T-cell (primary cell): ENCODE measurements at regions not wholly inside any gene's neighbourhood (a gene's known extent, or its start where the extent isn't known, plus 50 kb on each side); places are given as distances from the start of the nearest gene placed in this dataset.

ENCODE experiments used
- ATAC-seq, 4 experiments: fragments of 200-7000 bp in 3 of 4; fragments of 150-1000 bp in 1 of 4; cut with Tn5 transposase; replicated peaks in 1 of 4; 1 replicate in 3 of 4; 2 replicates in 1 of 4; pipeline ENCODE4 v1.10.0; 2021; ENCODE audit warnings: moderate library complexity in 3 of 4, mild to moderate bottlenecking in 2 of 4, moderate number of reproducible peaks in 1 of 4
- CTCF ChIA-PET, 2 donors: fragments of 300-600 bp; sonication (Branson Sonifier 250); formaldehyde crosslinking; loops; one replicate each; lab custom pipeline; 2022; ENCODE audit warnings: antibody characterized with exemption in 2 of 2; lab: Charles Lee
- POLR2A ChIA-PET, 2 donors: fragments of 300-600 bp; sonication (Branson Sonifier 250); formaldehyde crosslinking; loops; one replicate each; lab custom pipeline; 2022; ENCODE audit warnings: antibody characterized with exemption in 2 of 2; lab: Charles Lee
- DNase-seq, 35 experiments: peaks; one replicate each; pipeline versions ENCODE4 v3.0.0 to v3.0.0-alpha.2; 2013 to 2023
- H3K27ac ChIP-seq: one replicate; pipeline ENCODE4 v1.5.1; 2013; ENCODE audit warnings: low read length
- H3K27me3 ChIP-seq, 2 experiments: replicated peaks in 1 of 2; 1 replicate in 1 of 2; 2 replicates in 1 of 2; pipeline versions ENCODE4 v1.6.1 to v1.7.0; 2013; ENCODE audit warnings: low read length in 1 of 2, mixed read lengths in 1 of 2; ENCODE audit not compliant: control insufficient read depth in 2 of 2, insufficient read depth in 2 of 2; ENCODE audit errors: extremely low read depth in 1 of 2
- H3K36me3 ChIP-seq, 2 donors: 1 replicate in 1 of 2; 2 replicates in 1 of 2; pipeline versions ENCODE4 v1.6.1 to v1.7.0; 2013; ENCODE audit warnings: low read length in 1 of 2; ENCODE audit not compliant: control insufficient read depth in 2 of 2, insufficient read depth in 1 of 2; ENCODE audit errors: extremely low read depth in 1 of 2
- H3K4me1 ChIP-seq, 2 experiments: 1 replicate in 1 of 2; 2 replicates in 1 of 2; pipeline versions ENCODE4 v1.6.1 to v1.7.0; 2013; ENCODE audit warnings: low read length in 2 of 2, mixed read lengths in 1 of 2; ENCODE audit not compliant: insufficient read depth in 2 of 2, control insufficient read depth in 1 of 2; ENCODE audit errors: extremely low read depth in 1 of 2
- H3K4me3 ChIP-seq, 2 donors: 1 replicate in 1 of 2; 2 replicates in 1 of 2; pipeline versions ENCODE4 v1.5.1 to v1.7.0; 2013; ENCODE audit warnings: mild to moderate bottlenecking in 2 of 2, low read length in 1 of 2, moderate library complexity in 1 of 2; ENCODE audit not compliant: control insufficient read depth in 1 of 2; ENCODE audit errors: extremely low read depth in 1 of 2
- H3K9me3 ChIP-seq: 2 replicates; pipeline ENCODE4 v1.7.0; 2013
- H3K27ac Mint-ChIP-seq, 2 donors: one replicate each; pipeline ENCODE4 v1.8.0; 2020 to 2021; ENCODE audit warnings: mild to moderate bottlenecking in 2 of 2, mixed read lengths in 2 of 2
- H3K27me3 Mint-ChIP-seq, 2 donors: one replicate each; pipeline ENCODE4 v1.8.0; 2021 to 2022; ENCODE audit warnings: mixed read lengths in 2 of 2
- H3K36me3 Mint-ChIP-seq: one replicate; pipeline ENCODE4 v1.8.0; 2021; ENCODE audit warnings: mixed read lengths
- H3K4me1 Mint-ChIP-seq, 3 donors: one replicate each; pipeline ENCODE4 v1.8.0; 2020 to 2022; ENCODE audit warnings: mixed read lengths in 3 of 3, mild to moderate bottlenecking in 1 of 3
- H3K4me3 Mint-ChIP-seq, 3 donors: one replicate each; pipeline ENCODE4 v1.8.0; 2020 to 2022; ENCODE audit warnings: mild to moderate bottlenecking in 3 of 3, mixed read lengths in 3 of 3, moderate library complexity in 3 of 3
- H3K9me3 Mint-ChIP-seq, 3 donors: one replicate each; pipeline ENCODE4 v1.8.0; 2020 to 2022; ENCODE audit warnings: mixed read lengths in 3 of 3
- WGBS: methylation state at CpG from one replicate; pipeline ENCODE4 v1.1.5; 2013; ENCODE audit warnings: missing lambda C conversion rate; ENCODE audit not compliant: insufficient coverage; 5-methylcytosine and 5-hydroxymethylcytosine counted together

GRCh38 chr14:37723515-37723914 is 128.1 kb downstream of the TTC6 start:
- DNase-seq (no peak), ATAC-seq (no peak)
- Histone ChIP-seq H3K4me1 (no peaks in the 10 kb centered on the region), H3K27me3 (no peaks in the 10 kb centered on the region), H3K4me3 (no peak overlapping the region), H3K27ac (no peak overlapping the region), H3K36me3 (no peaks in the 10 kb centered on the region), H3K9me3 (no peaks in the 10 kb centered on the region)
- CTCF ChIA-PET: no interaction called here
- Mint-ChIP-seq H3K4me1 (no peaks in the 10 kb centered on the region), H3K4me3 (no peak overlapping the region), H3K36me3 (no peaks in the 10 kb centered on the region), H3K27ac (no peak overlapping the region), H3K9me3 (peaks cover 0 to 4% (median 2%) of the 10 kb centered on the region in 3 donors), H3K27me3 (no peaks in the 10 kb centered on the region)
- POLR2A ChIA-PET: no interaction called here
- no CpG with 5 or more reads among the region's 4 CpGs for WGBS

GRCh38 chr14:37726708-37727107 is 131.3 kb downstream of the TTC6 start:
- peaks cover 0 to 6% of the 10 kb centered on the region in 2 donors for H3K27me3 Mint-ChIP-seq
- Histone ChIP-seq H3K9me3 (no peaks in the 10 kb centered on the region), H3K27ac (no peak overlapping the region), H3K4me1 (no peaks in the 10 kb centered on the region), H3K36me3 (no peaks in the 10 kb centered on the region), H3K27me3 (no peaks in the 10 kb centered on the region), H3K4me3 (no peak overlapping the region)
- DNase-seq (no peak), ATAC-seq (no peak)
- no peaks in the 10 kb centered on the region for H3K4me1 Mint-ChIP-seq
- peaks cover 0 to 8% (median 2%) of the 10 kb centered on the region in 3 donors for H3K9me3 Mint-ChIP-seq
- H3K36me3 Mint-ChIP-seq: no peaks in the 10 kb centered on the region
- no peak overlapping the region for H3K4me3 Mint-ChIP-seq
- no peak overlapping the region for H3K27ac Mint-ChIP-seq
- ChIA-PET POLR2A (no interaction called here), CTCF (no interaction called here)

DNA sequence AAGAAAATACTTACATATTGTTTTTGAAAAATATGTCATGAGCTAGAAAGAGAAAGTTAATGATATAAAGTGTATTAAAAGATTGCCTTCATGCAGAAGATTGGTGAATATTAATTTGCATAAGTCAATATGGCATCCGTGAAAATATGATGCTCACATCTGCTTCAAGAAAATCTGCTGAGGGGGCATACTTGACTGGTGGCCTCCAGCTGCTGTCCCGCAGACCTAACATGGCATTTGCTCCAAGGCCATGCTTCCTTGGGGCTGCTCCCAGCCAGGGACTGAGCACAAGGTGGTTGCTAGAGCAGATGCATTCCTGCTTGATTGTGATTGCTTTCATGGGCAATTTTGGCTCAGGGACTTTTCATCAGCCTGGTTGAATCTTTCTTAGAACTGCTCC is 133.8 kb downstream of the TTC6 start:
- H3K4me1 ChIP-seq: no peaks in the 10 kb centered on the region
- no peak overlapping the region for H3K27ac Mint-ChIP-seq
- H3K9me3 ChIP-seq: no peaks in the 10 kb centered on the region
- no peak for DNase-seq
- peaks cover 0 to 6% of the 10 kb centered on the region in 2 donors for H3K27me3 Mint-ChIP-seq
- no peak overlapping the region for H3K4me3 ChIP-seq
- ChIA-PET POLR2A (no interaction called here), CTCF (no interaction called here)
- H3K36me3 Mint-ChIP-seq: no peaks in the 10 kb centered on the region
- peaks cover 0 to 8% (median 2%) of the 10 kb centered on the region in 3 donors for H3K9me3 Mint-ChIP-seq
- H3K27me3 ChIP-seq: no peaks in the 10 kb centered on the region
- no peaks in the 10 kb centered on the region for H3K4me1 Mint-ChIP-seq
- H3K27ac ChIP-seq: no peak overlapping the region
- 92% methylated on average over 2 of the region's 2 CpGs for WGBS
- ATAC-seq: no peak
- no peak overlapping the region for H3K4me3 Mint-ChIP-seq
- no peaks in the 10 kb centered on the region for H3K36me3 ChIP-seq

GRCh38 chr14:37731094-37731493 is 135.7 kb downstream of the TTC6 start:
- WGBS: 33% methylated on average over 1 of the region's 4 CpGs
- no peaks in the 10 kb centered on the region for H3K36me3 Mint-ChIP-seq
- POLR2A ChIA-PET: no interaction called here
- H3K4me3 ChIP-seq: no peak overlapping the region
- no peaks in the 10 kb centered on the region for H3K36me3 ChIP-seq
- no peak overlapping the region for H3K27ac ChIP-seq
- H3K4me1 Mint-ChIP-seq: no peaks in the 10 kb centered on the region
- H3K9me3 Mint-ChIP-seq: peaks cover 0 to 4% (median 0%) of the 10 kb centered on the region in 3 donors
- DNase-seq: no peak
- no peaks in the 10 kb centered on the region for H3K4me1 ChIP-seq
- CTCF ChIA-PET: no interaction called here
- no peak overlapping the region for H3K4me3 Mint-ChIP-seq
- H3K27ac Mint-ChIP-seq: no peak overlapping the region
- ATAC-seq: no peak
- no peaks in the 10 kb centered on the region for H3K27me3 ChIP-seq
- no peaks in the 10 kb centered on the region for H3K9me3 ChIP-seq
- H3K27me3 Mint-ChIP-seq: peaks cover 0 to 6% of the 10 kb centered on the region in 2 donors

DNA sequence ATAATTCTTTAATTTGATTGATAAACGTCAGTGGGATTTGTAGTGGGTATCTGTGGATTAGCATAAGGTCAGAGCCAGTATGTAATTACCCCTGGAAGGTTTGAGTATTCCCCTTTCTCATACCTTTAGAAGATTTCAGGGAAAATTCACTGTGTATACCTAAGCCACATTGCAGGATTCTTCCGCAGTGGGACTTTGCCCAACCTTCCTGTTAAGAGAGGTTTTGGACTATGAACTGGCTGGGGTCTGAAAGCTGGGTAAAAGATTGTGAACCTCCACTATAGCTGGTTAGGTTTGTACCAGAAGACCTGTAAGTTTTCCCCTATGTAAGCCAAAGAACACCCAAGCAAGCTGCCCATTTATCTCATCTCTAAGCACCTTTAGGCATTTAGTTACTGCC is 150.2 kb downstream of the TTC6 start:
- Mint-ChIP-seq H3K4me1 (no peaks in the 10 kb centered on the region), H3K4me3 (no peak overlapping the region), H3K36me3 (no peaks in the 10 kb centered on the region), H3K27me3 (peaks cover 0 to 3% of the 10 kb centered on the region in 2 donors), H3K27ac (no peak overlapping the region), H3K9me3 (peaks cover 3 to 24% (median 6%) of the 10 kb centered on the region in 3 donors)
- Histone ChIP-seq H3K4me1 (no peaks in the 10 kb centered on the region), H3K9me3 (no peaks in the 10 kb centered on the region), H3K36me3 (no peaks in the 10 kb centered on the region), H3K4me3 (no peak overlapping the region), H3K27ac (no peak overlapping the region), H3K27me3 (no peaks in the 10 kb centered on the region)
- DNase-seq (no peak), ATAC-seq (no peak)
- 100% methylated on average over 1 of the region's 2 CpGs for WGBS
- POLR2A ChIA-PET: no interaction called here
- CTCF ChIA-PET: no interaction called here

DNA sequence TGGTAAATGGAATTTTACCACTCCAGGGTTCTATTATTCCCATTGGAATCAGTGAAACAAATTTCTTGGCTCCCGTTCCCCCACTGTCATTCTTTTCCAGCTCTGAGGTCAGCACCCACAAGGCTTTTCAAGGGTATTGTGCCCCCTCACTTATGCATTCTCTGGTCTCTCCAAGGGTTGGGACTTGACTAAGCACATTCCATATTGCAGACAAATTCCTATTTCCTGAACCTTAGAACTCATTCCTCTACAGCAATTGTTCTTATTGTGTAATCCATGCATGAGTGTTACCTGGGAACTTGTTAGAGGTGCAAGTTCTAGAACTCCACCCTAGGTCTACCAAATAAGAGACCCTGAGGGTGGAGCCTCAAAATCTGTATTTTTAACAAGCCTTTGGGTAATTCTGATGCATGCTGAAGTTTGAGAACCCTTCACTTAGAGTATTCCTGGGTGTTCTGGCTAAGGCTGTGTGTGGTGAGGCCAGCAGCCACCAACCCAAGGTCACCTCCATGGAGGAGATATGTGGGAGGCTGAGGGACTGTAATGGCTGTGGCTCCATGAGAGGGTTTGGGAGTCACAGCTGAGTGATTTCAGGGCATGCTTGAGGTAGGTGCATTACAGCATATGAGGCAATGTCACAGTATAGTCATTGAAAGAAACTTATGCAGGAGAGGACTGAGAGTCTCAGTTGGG is 150.9 kb downstream of the TTC6 start:
- CTCF ChIA-PET: no interaction called here
- Histone ChIP-seq H3K27ac (no peak overlapping the region), H3K4me1 (no peaks in the 10 kb centered on the region), H3K4me3 (no peak overlapping the region), H3K36me3 (no peaks in the 10 kb centered on the region), H3K27me3 (no peaks in the 10 kb centered on the region), H3K9me3 (no peaks in the 10 kb centered on the region)
- Mint-ChIP-seq H3K36me3 (no peaks in the 10 kb centered on the region), H3K27ac (no peak overlapping the region), H3K4me1 (no peaks in the 10 kb centered on the region), H3K27me3 (peaks cover 0 to 3% of the 10 kb centered on the region in 2 donors), H3K9me3 (peaks cover 3 to 24% (median 6%) of the 10 kb centered on the region in 3 donors), H3K4me3 (no peak overlapping the region)
- no peak for DNase-seq
- WGBS: no CpG with 5 or more reads among the region's 1 CpG
- no peak for ATAC-seq
- POLR2A ChIA-PET: no interaction called here

DNA sequence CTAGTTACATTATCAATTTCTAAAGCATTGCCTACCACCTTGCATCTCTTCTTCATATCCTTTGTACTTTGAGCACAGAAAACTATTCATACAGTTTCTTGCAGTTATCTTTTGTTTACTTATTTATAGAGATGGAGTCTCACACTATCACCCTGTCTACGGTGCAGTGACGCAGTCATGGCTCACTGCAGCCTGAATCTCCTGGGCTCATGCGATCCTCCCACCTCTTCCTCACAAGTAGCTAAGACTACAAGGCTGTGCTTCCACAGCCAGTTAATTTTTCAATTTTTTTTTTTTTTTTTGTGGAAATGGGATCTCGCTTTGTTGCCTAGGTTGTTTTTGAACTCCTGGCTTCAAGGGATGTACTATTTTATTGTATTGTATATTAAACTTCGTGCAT is 158.0 kb downstream of the TTC6 start:
- no peak overlapping the region for H3K27ac ChIP-seq
- ChIA-PET POLR2A (no interaction called here), CTCF (no interaction called here)
- H3K4me1 ChIP-seq: no peaks in the 10 kb centered on the region
- ATAC-seq: no peak
- no peak overlapping the region for H3K27ac Mint-ChIP-seq
- H3K4me1 Mint-ChIP-seq: no peaks in the 10 kb centered on the region
- H3K36me3 ChIP-seq: no peaks in the 10 kb centered on the region
- no peaks in the 10 kb centered on the region for H3K27me3 ChIP-seq
- H3K27me3 Mint-ChIP-seq: no peaks in the 10 kb centered on the region
- no peak overlapping the region for H3K4me3 ChIP-seq
- H3K9me3 Mint-ChIP-seq: peaks cover 0 to 12% (median 3%) of the 10 kb centered on the region in 3 donors
- no CpG with 5 or more reads among the region's 5 CpGs for WGBS
- no peaks in the 10 kb centered on the region for H3K9me3 ChIP-seq
- no peaks in the 10 kb centered on the region for H3K36me3 Mint-ChIP-seq
- DNase-seq: no peak
- H3K4me3 Mint-ChIP-seq: no peak overlapping the region
